Upper lobe of left lung (tissue), 4 donors: ENCODE measurements at regions not wholly inside any gene's neighbourhood (a gene's known extent, or its start where the extent isn't known, plus 50 kb on each side); places are given as distances from the start of the nearest gene placed in this dataset.

Experiments
- POLR2A ChIP-seq, 4 donors: fragments of 450-650 bp; IDR thresholded peaks; one replicate each; pipeline ENCODE4 v1.5.1; 2016 to 2017; ENCODE audit warnings: antibody characterized with exemption in 4 of 4, mild to moderate bottlenecking in 2 of 4
- TF ChIP-seq, protein P1 (sequence below), 6 experiments: fragments of 450-650 bp in 4 of 6; fragments of 200-600 bp in 2 of 6; sonication (generic) in 2 of 6; IDR thresholded peaks; one replicate each; pipeline ENCODE4 v1.5.1; 2016 to 2019; ENCODE audit warnings: antibody characterized with exemption in 6 of 6

DNA sequence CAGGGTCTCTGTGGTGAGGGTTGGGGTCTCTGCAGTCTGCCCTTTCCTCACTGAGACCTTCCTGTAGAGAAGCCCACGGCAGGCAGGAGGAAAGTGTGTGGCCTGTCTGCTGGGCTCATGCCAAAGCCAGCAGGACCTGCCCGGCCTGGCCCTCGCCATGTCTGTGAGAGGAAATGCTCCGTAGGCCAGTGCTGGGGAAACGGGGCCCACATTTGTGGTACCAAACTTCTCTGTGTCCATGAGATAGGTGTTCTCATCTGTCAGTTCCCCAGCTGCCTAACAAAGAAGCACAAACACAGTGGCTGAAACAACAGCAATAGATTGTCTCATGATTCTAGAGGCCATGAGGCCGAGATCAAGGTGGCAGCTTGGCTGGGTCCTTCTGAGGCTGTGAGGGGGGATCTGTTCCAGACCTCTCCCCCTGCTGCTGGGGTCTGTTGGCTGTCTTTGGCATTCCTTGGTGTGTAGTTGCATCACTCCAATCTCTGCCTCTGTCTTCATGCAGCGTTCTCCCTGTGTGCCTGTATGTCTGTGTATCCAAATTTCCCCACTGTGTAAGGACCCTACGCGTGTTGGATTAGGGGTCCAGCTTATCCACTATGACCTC, 772.5 kb downstream of the TBC1D22A start:
- TF ChIP-seq, protein P1, sequence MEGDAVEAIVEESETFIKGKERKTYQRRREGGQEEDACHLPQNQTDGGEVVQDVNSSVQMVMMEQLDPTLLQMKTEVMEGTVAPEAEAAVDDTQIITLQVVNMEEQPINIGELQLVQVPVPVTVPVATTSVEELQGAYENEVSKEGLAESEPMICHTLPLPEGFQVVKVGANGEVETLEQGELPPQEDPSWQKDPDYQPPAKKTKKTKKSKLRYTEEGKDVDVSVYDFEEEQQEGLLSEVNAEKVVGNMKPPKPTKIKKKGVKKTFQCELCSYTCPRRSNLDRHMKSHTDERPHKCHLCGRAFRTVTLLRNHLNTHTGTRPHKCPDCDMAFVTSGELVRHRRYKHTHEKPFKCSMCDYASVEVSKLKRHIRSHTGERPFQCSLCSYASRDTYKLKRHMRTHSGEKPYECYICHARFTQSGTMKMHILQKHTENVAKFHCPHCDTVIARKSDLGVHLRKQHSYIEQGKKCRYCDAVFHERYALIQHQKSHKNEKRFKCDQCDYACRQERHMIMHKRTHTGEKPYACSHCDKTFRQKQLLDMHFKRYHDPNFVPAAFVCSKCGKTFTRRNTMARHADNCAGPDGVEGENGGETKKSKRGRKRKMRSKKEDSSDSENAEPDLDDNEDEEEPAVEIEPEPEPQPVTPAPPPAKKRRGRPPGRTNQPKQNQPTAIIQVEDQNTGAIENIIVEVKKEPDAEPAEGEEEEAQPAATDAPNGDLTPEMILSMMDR (IDR thresholded peaks at IDR 0.05) = no peak
- no peak for TF ChIP-seq POLR2A (IDR thresholded peaks at IDR 0.05)
